ENCODE measurements at regions not wholly inside any gene's neighbourhood (a gene's known extent, or its start where the extent isn't known, plus 50 kb on each side); places are given as distances from the start of the nearest gene placed in this dataset.

GRCh38 chr1:229857585-229857984 is 209.5 kb upstream of the GALNT2 start:
- Histone ChIP-seq H3K4me3 (no peak overlapping the region), H3K9me3 (no peaks in the 10 kb centered on the region), H3K36me3 (no peaks in the 10 kb centered on the region), H3K27ac (no peak overlapping the region), H3K4me1 (no peaks in the 10 kb centered on the region), H3K27me3 (no peaks in the 10 kb centered on the region)
- DNase-seq, result no peak
- no peak for TF ChIP-seq CTCF (IDR thresholded peaks at IDR 0.05)
- intact Hi-C loops (cut with DNase I; ENCODE audit: low total_unique reads), result no loop called here

DNA sequence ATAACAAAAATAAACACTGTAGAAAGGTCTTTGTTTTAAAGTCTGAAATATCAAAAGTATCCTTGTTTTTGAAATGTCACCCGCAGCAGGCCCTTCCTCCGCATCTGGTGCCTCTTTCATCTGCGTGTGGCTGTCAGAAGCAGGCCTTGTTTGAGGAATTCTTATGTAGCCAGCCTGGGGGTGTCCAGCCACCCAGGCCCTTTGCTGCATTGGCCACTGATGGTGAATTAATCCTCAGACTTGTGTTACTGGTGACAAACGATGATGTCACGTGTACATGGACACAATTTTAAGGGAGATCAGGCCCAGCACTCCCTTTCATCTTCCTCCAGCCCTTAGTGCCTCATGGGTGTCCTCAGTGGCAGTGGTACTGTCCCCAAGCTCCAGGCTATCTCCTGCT is 208.0 kb upstream of the GALNT2 start:
- Histone ChIP-seq H3K36me3 (no peaks in the 10 kb centered on the region), H3K27me3 (no peaks in the 10 kb centered on the region), H3K4me1 (peaks cover 0 to 7% (median 4%) of the 10 kb centered on the region in 4 donors), H3K9me3 (no peaks in the 10 kb centered on the region), H3K4me3 (no peak overlapping the region), H3K27ac (no peak overlapping the region)
- no peak for DNase-seq
- intact Hi-C loops (cut with DNase I; ENCODE audit: low total_unique reads), result no loop called here
- TF ChIP-seq CTCF (IDR thresholded peaks at IDR 0.05), result no peak

DNA sequence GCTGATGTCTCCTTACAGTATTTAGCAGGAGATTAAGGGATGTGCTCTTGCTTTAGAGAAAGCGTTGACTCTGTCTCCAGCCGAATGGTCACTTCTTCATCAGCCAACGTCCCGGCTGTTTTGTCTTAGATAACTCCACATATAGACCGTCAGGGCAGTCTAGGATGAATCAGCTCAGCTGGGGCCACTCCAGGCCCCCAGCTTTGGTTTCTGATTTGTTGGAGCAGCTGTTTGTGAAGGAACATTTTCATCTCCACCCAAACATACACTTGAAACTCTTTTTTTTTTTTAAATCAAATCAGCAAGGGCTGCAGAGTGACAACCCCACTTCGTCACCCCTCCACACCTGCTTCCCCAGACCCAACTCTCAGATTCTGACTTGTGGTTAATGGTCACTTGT is 206.1 kb upstream of the GALNT2 start:
- no peak overlapping the region for H3K4me3 ChIP-seq
- peaks cover 0 to 14% (median 8%) of the 10 kb centered on the region in 4 donors for H3K4me1 ChIP-seq
- intact Hi-C loops (cut with DNase I; ENCODE audit: low total_unique reads), result no loop called here
- H3K27me3 ChIP-seq, result no peaks in the 10 kb centered on the region
- no peak for DNase-seq
- H3K9me3 ChIP-seq, result no peaks in the 10 kb centered on the region
- H3K27ac ChIP-seq, result no peak overlapping the region
- no peak for TF ChIP-seq CTCF (IDR thresholded peaks at IDR 0.05)
- H3K36me3 ChIP-seq, result no peaks in the 10 kb centered on the region

DNA sequence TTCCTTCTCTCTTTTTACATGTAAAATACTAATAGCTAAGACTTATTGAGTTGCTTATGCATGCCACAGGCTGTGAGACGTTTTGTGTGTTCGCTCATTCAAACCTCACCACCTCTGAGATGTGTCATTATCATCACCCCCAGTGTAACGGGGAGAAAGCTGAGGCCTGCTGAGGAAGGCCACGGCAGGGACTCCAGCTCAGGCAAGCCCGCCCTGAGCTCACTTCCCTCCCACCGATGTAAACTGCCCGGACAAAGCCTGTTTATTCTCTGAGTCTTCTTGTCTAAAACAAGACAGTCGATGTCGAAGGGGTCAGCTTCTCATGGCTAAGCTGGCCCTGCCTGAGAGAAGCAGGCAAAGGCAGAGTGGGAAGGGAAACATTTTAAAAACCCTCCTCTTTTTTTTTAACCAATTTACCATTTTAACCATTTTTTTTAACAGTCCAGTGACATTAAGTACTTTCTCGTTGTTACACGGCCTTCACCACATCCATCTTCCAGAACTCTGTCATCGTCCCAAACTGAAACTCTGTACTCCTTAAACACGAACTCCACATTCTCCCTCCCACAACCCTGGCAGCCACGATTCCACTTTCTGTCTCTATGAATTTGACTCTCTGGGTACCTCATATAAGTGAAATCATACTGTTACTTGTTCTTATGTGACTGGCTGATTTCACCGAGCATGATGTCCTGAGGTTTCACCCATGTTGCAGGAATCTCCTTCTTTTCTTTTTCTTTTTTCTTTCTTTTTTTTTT is 204.8 kb upstream of the GALNT2 start:
- H3K27ac ChIP-seq, result no peak overlapping the region
- peak in 1 of 2 donors; percentile 35 for DNase-seq
- peaks cover 0 to 14% (median 8%) of the 10 kb centered on the region in 4 donors for H3K4me1 ChIP-seq
- H3K27me3 ChIP-seq, result no peaks in the 10 kb centered on the region
- no peaks in the 10 kb centered on the region for H3K36me3 ChIP-seq
- H3K4me3 ChIP-seq, result no peak overlapping the region
- TF ChIP-seq CTCF (IDR thresholded peaks at IDR 0.05), result no peak
- H3K9me3 ChIP-seq, result no peaks in the 10 kb centered on the region
- intact Hi-C loops (cut with DNase I; ENCODE audit: low total_unique reads), result no loop called here

- H3K4me1 ChIP-seq, result peaks cover 0 to 14% (median 8%) of the 10 kb centered on the region in 4 donors
- no peak overlapping the region for H3K4me3 ChIP-seq
- no peaks in the 10 kb centered on the region for H3K9me3 ChIP-seq
- intact Hi-C loops (cut with DNase I; ENCODE audit: low total_unique reads), result no loop called here
- peak overlapping the region; percentile 46 to 57 for H3K27ac ChIP-seq
- H3K27me3 ChIP-seq, result no peaks in the 10 kb centered on the region
- no peaks in the 10 kb centered on the region for H3K36me3 ChIP-seq
- DNase-seq, result peak in 1 of 2 donors; percentile 65
- TF ChIP-seq CTCF (IDR thresholded peaks at IDR 0.05), result no peak
Measured at GRCh38 chr1:229863651-229864545, 203.1 kb upstream of the GALNT2 start.
